ENCODE measurements at regions not wholly inside any gene's neighbourhood (a gene's known extent, or its start where the extent isn't known, plus 50 kb on each side); places are given as distances from the start of the nearest gene placed in this dataset.

- Histone ChIP-seq H3K79me2 (no peaks in the 10 kb centered on the region), H3K27me3 (ENCODE audit: control insufficient read depth, insufficient read depth, low read length) (no peaks in the 10 kb centered on the region), H3K4me3 (ENCODE audit: low read depth, low read length) (no peak overlapping the region), H3K4me1 (no peaks in the 10 kb centered on the region), H3K27ac (no peak overlapping the region), H3K9me3 (ENCODE audit: control insufficient read depth, low read length) (no peaks in the 10 kb centered on the region), H3K4me2 (ENCODE audit: low read length) (no peak overlapping the region), H3K9ac (no peak overlapping the region), H2AFZ (no peak overlapping the region), H3K36me3 (ENCODE audit: control insufficient read depth, insufficient read depth, low read length) (no peaks in the 10 kb centered on the region)
- TF ChIP-seq, protein P1, sequence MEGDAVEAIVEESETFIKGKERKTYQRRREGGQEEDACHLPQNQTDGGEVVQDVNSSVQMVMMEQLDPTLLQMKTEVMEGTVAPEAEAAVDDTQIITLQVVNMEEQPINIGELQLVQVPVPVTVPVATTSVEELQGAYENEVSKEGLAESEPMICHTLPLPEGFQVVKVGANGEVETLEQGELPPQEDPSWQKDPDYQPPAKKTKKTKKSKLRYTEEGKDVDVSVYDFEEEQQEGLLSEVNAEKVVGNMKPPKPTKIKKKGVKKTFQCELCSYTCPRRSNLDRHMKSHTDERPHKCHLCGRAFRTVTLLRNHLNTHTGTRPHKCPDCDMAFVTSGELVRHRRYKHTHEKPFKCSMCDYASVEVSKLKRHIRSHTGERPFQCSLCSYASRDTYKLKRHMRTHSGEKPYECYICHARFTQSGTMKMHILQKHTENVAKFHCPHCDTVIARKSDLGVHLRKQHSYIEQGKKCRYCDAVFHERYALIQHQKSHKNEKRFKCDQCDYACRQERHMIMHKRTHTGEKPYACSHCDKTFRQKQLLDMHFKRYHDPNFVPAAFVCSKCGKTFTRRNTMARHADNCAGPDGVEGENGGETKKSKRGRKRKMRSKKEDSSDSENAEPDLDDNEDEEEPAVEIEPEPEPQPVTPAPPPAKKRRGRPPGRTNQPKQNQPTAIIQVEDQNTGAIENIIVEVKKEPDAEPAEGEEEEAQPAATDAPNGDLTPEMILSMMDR (IDR thresholded peaks at IDR 0.05): no peak
Observed at GRCh38 chr5:23353286-23353685, 154.1 kb upstream of the PRDM9 start.

- H3K9ac ChIP-seq: no peak overlapping the region
- no peaks in the 10 kb centered on the region for H3K9me3 ChIP-seq (ENCODE audit: control insufficient read depth, low read length)
- no peak overlapping the region for H3K27ac ChIP-seq
- no peak overlapping the region for H2AFZ ChIP-seq
- no peaks in the 10 kb centered on the region for H3K4me1 ChIP-seq
- H3K4me3 ChIP-seq (ENCODE audit: low read depth, low read length): no peak overlapping the region
- TF ChIP-seq, protein P1 (IDR thresholded peaks at IDR 0.05): no peak
- H3K27me3 ChIP-seq (ENCODE audit: control insufficient read depth, insufficient read depth, low read length): no peaks in the 10 kb centered on the region
- no peak overlapping the region for H3K4me2 ChIP-seq (ENCODE audit: low read length)
- no peaks in the 10 kb centered on the region for H3K79me2 ChIP-seq
- no peaks in the 10 kb centered on the region for H3K36me3 ChIP-seq (ENCODE audit: control insufficient read depth, insufficient read depth, low read length)
Observed at GRCh38 chr5:23352446-23352845, 155.0 kb upstream of the PRDM9 start.

DNA sequence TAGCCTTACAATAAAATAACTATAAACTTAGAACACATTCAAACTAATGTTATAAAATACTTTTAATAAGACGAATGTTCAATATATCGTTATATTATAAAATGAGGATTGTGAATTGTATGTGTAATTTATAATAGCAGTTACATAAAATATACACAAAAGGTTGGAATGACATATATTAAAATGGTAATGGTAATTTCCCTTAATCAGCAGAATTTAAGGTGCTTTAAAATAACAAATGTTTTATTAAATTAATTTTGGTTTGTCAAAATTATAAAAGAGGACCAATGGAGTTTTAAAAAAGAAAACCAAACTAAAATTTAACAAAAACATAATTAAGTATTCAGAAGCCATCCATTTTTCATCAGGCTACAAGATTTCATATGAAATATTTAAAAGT lies 164.3 kb upstream of the PRDM9 start:
- no peaks in the 10 kb centered on the region for H3K36me3 ChIP-seq (ENCODE audit: control insufficient read depth, insufficient read depth, low read length)
- TF ChIP-seq, protein P1 (IDR thresholded peaks at IDR 0.05): no peak
- H3K4me3 ChIP-seq (ENCODE audit: low read depth, low read length): no peak overlapping the region
- H3K4me2 ChIP-seq (ENCODE audit: low read length): no peak overlapping the region
- H3K27me3 ChIP-seq (ENCODE audit: control insufficient read depth, insufficient read depth, low read length): no peaks in the 10 kb centered on the region
- no peak overlapping the region for H2AFZ ChIP-seq
- H3K9me3 ChIP-seq (ENCODE audit: control insufficient read depth, low read length): no peaks in the 10 kb centered on the region
- no peaks in the 10 kb centered on the region for H3K79me2 ChIP-seq
- no peak overlapping the region for H3K9ac ChIP-seq
- H3K4me1 ChIP-seq: no peaks in the 10 kb centered on the region
- H3K27ac ChIP-seq: no peak overlapping the region

DNA sequence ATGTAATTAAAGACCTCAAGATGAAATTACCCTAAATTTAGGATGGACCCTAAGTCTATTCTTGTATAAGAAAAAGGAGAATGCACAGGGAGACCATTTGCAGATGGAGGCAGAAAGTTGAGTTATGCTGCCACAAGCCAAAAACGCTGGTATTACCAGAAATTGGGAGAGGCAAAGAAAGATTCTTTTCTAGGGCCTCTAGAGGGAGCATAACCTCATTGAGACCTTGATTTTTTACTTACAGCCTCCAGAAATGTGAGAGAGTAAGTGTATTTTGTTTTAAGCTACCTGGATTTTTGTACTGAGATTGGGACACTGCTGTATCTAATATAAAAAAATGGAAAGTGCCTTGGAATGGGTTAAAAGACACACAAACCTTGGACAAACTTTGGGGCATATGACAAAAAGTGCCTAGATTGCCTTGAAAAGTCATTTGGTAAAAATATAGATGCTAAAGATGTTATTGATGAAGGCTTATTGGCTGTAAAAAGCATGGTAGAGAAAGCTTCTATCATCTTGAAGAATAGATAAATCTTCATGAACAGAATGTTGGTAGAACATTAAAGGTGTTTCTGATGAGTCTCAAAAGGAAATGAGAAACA lies 174.7 kb upstream of the PRDM9 start:
- no peak overlapping the region for H3K9ac ChIP-seq
- H3K27ac ChIP-seq: no peak overlapping the region
- H3K9me3 ChIP-seq (ENCODE audit: control insufficient read depth, low read length): no peaks in the 10 kb centered on the region
- no peaks in the 10 kb centered on the region for H3K79me2 ChIP-seq
- no peak overlapping the region for H3K4me3 ChIP-seq (ENCODE audit: low read depth, low read length)
- H3K4me2 ChIP-seq (ENCODE audit: low read length): no peak overlapping the region
- no peaks in the 10 kb centered on the region for H3K4me1 ChIP-seq
- H3K27me3 ChIP-seq (ENCODE audit: control insufficient read depth, insufficient read depth, low read length): no peaks in the 10 kb centered on the region
- TF ChIP-seq, protein P1 (IDR thresholded peaks at IDR 0.05): no peak
- no peak overlapping the region for H2AFZ ChIP-seq
- no peaks in the 10 kb centered on the region for H3K36me3 ChIP-seq (ENCODE audit: control insufficient read depth, insufficient read depth, low read length)

DNA sequence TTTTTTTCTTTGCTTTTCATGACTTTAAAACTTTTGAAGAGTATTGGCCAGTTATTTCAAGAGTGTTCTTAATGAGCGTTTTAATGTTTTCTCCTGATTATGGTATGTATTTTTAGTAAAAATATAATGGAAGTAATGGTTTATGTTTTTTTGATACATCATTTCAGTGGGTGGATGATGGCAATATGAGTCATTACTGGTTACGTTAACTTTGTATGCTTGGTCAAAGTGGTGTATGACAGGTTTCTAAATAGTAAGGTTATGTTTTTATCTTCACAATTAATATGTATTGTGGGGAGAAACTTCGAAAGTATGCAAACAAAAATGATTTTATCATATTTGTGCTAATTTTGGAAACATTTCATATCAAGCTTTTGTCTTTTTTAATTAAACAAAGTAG lies 176.7 kb upstream of the PRDM9 start:
- no peaks in the 10 kb centered on the region for H3K27me3 ChIP-seq (ENCODE audit: control insufficient read depth, insufficient read depth, low read length)
- TF ChIP-seq, protein P1 (IDR thresholded peaks at IDR 0.05): no peak
- H3K4me1 ChIP-seq: no peaks in the 10 kb centered on the region
- H3K4me2 ChIP-seq (ENCODE audit: low read length): no peak overlapping the region
- no peak overlapping the region for H3K27ac ChIP-seq
- H2AFZ ChIP-seq: no peak overlapping the region
- no peak overlapping the region for H3K9ac ChIP-seq
- H3K36me3 ChIP-seq (ENCODE audit: control insufficient read depth, insufficient read depth, low read length): no peaks in the 10 kb centered on the region
- no peak overlapping the region for H3K4me3 ChIP-seq (ENCODE audit: low read depth, low read length)
- no peaks in the 10 kb centered on the region for H3K79me2 ChIP-seq
- H3K9me3 ChIP-seq (ENCODE audit: control insufficient read depth, low read length): no peaks in the 10 kb centered on the region
